ENCODE measurements at regions not wholly inside any gene's neighbourhood (a gene's known extent, or its start where the extent isn't known, plus 50 kb on each side); places are given as distances from the start of the nearest gene placed in this dataset.

DNA sequence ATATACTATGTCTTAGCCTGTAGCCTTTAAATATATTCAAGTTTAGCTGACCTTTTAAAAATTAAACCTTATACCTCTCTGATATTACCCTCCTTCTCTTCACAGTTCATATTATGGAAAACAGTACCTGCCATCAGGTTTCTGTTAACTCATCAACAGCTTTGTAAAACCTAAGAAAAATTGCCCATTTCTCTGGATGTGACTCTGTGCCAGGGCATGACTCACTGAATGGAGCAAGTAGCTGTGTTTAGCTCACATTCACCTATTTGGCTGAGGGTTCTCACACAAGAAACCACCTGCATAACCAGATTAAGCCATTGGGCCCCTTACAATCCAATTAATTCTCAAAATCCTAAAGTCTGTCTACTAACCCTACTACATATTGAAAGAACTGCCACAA is 678.8 kb upstream of the MARCKS start:
- Mint-ChIP-seq H3K4me3 (no peak overlapping the region), H3K27ac (no peak overlapping the region), H3K27me3 (ENCODE audit: insufficient read depth, low read depth, poor library complexity) (no peaks in the 10 kb centered on the region), H3K4me1 (peaks cover 4% of the 10 kb centered on the region; the same call in 1 of the 3 replicates), H3K9me3 (no peaks in the 10 kb centered on the region), H3K36me3 (ENCODE audit: low read depth) (no peaks in the 10 kb centered on the region)
- Histone ChIP-seq H3K27me3 (ENCODE audit: insufficient read depth) (no peaks in the 10 kb centered on the region), H3K9me2 (ENCODE audit: insufficient read depth) (no peaks in the 10 kb centered on the region), H2AFZ (no peak overlapping the region), H3K36me3 (ENCODE audit: insufficient read depth) (no peaks in the 10 kb centered on the region), H3K79me2 (replicated peaks; ENCODE audit: insufficient read depth) (no peaks in the 10 kb centered on the region), H4K20me1 (replicated peaks; ENCODE audit: insufficient read depth) (no peaks in the 10 kb centered on the region; the same call in 1 of the 2 replicates), H3K4me1 (ENCODE audit: insufficient read depth) (no peaks in the 10 kb centered on the region), H3K4me2 (no peak overlapping the region), H3K4me3 (no peak overlapping the region), H3F3A (replicated peaks; ENCODE audit: low read depth) (no peaks in the 10 kb centered on the region), H3K27ac (ENCODE audit: low read depth) (no peak overlapping the region)
- no peak for TF ChIP-seq CTCF (conservative IDR thresholded peaks at IDR 0.05; ENCODE audit: low read depth in 2 of 2)
- TF ChIP-seq ZNF331 (CRISPR knock-in tag; IDR thresholded peaks at IDR 0.05; ENCODE audit: low read depth): no peak
- TF ChIP-seq ZNF462 (CRISPR knock-in tag; IDR thresholded peaks at IDR 0.05): no peak
- no peak for TF ChIP-seq JUNB (IDR thresholded peaks at IDR 0.05; ENCODE audit: unreplicated experiment)
- no peak for TF ChIP-seq ETS1 (IDR thresholded peaks at IDR 0.05)
- TF ChIP-seq EZH2 (IDR thresholded peaks at IDR 0.05; ENCODE audit: low read depth, unreplicated experiment): no peak
- no peak for TF ChIP-seq POLR2AphosphoS5 (IDR thresholded peaks at IDR 0.05; ENCODE audit: low read depth)
- TF ChIP-seq NANOG (IDR thresholded peaks at IDR 0.05; ENCODE audit: borderline replicate concordance): no peak
- no peak for TF ChIP-seq CREB1 (CRISPR knock-in tag; IDR thresholded peaks at IDR 0.05; ENCODE audit: low read depth)
- no peak for TF ChIP-seq STAT1 (IDR thresholded peaks at IDR 0.05; ENCODE audit: unreplicated experiment)
- no peak for TF ChIP-seq EZH2phosphoT487 (IDR thresholded peaks at IDR 0.05; ENCODE audit: unreplicated experiment)
- TF ChIP-seq, protein P1, sequence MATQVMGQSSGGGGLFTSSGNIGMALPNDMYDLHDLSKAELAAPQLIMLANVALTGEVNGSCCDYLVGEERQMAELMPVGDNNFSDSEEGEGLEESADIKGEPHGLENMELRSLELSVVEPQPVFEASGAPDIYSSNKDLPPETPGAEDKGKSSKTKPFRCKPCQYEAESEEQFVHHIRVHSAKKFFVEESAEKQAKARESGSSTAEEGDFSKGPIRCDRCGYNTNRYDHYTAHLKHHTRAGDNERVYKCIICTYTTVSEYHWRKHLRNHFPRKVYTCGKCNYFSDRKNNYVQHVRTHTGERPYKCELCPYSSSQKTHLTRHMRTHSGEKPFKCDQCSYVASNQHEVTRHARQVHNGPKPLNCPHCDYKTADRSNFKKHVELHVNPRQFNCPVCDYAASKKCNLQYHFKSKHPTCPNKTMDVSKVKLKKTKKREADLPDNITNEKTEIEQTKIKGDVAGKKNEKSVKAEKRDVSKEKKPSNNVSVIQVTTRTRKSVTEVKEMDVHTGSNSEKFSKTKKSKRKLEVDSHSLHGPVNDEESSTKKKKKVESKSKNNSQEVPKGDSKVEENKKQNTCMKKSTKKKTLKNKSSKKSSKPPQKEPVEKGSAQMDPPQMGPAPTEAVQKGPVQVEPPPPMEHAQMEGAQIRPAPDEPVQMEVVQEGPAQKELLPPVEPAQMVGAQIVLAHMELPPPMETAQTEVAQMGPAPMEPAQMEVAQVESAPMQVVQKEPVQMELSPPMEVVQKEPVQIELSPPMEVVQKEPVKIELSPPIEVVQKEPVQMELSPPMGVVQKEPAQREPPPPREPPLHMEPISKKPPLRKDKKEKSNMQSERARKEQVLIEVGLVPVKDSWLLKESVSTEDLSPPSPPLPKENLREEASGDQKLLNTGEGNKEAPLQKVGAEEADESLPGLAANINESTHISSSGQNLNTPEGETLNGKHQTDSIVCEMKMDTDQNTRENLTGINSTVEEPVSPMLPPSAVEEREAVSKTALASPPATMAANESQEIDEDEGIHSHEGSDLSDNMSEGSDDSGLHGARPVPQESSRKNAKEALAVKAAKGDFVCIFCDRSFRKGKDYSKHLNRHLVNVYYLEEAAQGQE (IDR thresholded peaks at IDR 0.05; ENCODE audit: unreplicated experiment): no peak
- TF ChIP-seq ZNF114 (CRISPR knock-in tag; IDR thresholded peaks at IDR 0.05): no peak
- ATAC-seq (no peak), DNase-seq (ENCODE audit: low spot score) (no peak)
